ENCODE measurements at regions not wholly inside any gene's neighbourhood (a gene's known extent, or its start where the extent isn't known, plus 50 kb on each side); places are given as distances from the start of the nearest gene placed in this dataset.

- TF ChIP-seq CTCF (IDR thresholded peaks at IDR 0.05; ENCODE audit: extremely low read depth in 1 of 2, insufficient read depth in 1 of 2, low read depth in 1 of 2, low read length in 2 of 2): no peak
- no peak for TF ChIP-seq FOS (IDR thresholded peaks at IDR 0.05; ENCODE audit: borderline replicate concordance, insufficient read depth, low read length)
- TF ChIP-seq, protein P1, sequence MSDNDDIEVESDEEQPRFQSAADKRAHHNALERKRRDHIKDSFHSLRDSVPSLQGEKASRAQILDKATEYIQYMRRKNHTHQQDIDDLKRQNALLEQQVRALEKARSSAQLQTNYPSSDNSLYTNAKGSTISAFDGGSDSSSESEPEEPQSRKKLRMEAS (IDR thresholded peaks at IDR 0.05; ENCODE audit: insufficient read depth, insufficient read length): no peak
- TF ChIP-seq POLR2AphosphoS5 (IDR thresholded peaks at IDR 0.05; ENCODE audit: insufficient read depth, low read depth, low read length): no peak
- TF ChIP-seq GATA2 (IDR thresholded peaks at IDR 0.05; ENCODE audit: insufficient read depth, insufficient read length, low read depth, low read length): no peak
- TF ChIP-seq POLR2A (IDR thresholded peaks at IDR 0.05; ENCODE audit: low read depth, low read length): no peak
- no peak for TF ChIP-seq JUN (IDR thresholded peaks at IDR 0.05; ENCODE audit: borderline replicate concordance, insufficient read depth, insufficient read length, low read depth)
Observed at GRCh38 chr4:60981534-60981933, 218.6 kb upstream of the ADGRL3 start.
